ENCODE measurements at regions not wholly inside any gene's neighbourhood (a gene's known extent, or its start where the extent isn't known, plus 50 kb on each side); places are given as distances from the start of the nearest gene placed in this dataset.
A peak's percentile ranks its signal among the peaks of the same experiment; 100 is the strongest.

DNA sequence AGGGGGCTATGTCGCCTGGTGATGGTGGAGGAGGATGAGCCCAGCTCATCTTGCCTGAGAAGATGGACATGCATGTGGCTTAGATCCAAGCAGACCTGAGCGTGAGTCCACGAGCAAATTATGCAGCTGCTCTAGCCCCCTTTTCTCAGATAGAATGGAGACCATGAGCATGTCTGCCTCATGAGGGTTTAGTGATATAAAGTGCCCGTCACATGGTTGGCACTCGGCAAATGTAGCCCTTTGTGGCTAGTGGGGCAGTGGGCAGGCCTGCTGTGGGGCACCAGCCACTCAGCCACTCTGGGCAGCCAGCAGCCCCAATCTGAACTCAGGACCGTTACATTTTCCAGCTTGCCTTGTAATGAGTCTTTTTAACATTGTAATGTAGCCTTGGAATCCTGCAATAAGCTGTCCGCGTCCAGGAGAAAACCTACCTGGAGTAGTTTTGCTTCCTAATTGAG, 92.1 kb upstream of the HS6ST1 start:
- Histone ChIP-seq H3K9ac (ENCODE audit: low read depth in 1 of 2, low read length in 2 of 2) (no peak overlapping the region), H3K36me3 (ENCODE audit: control insufficient read depth in 4 of 4, insufficient read depth in 3 of 4, low read depth in 1 of 4, low read length in 3 of 4) (no peaks in the 10 kb centered on the region), H3K4me1 (ENCODE audit: control insufficient read depth in 4 of 4, insufficient read depth in 4 of 4, low read length in 3 of 4) (no peaks in the 10 kb centered on the region), H3K9me3 (ENCODE audit: control insufficient read depth in 4 of 4, low read length in 3 of 4) (no peaks in the 10 kb centered on the region), H3K27me3 (ENCODE audit: control insufficient read depth in 4 of 4, insufficient read depth in 4 of 4, low read length in 3 of 4) (no peaks in the 10 kb centered on the region), H3K27ac (ENCODE audit: low read depth in 1 of 2, low read length in 2 of 2) (no peak overlapping the region), H3K4me3 (ENCODE audit: low read depth in 1 of 3, low read length in 3 of 3) (no peak overlapping the region)
- peak; percentile 26 for DNase-seq (ENCODE audit: low spot score)
- 97% methylated on average over 8 of the region's 8 CpGs for WGBS
- TF ChIP-seq SP1 (IDR thresholded peaks at IDR 0.05) (no peak), NR2F2 (IDR thresholded peaks at IDR 0.05) (no peak), RAD21 (IDR thresholded peaks at IDR 0.05) (no peak), HNF4A (conservative IDR thresholded peaks at IDR 0.05) (no peak), RXRA (IDR thresholded peaks at IDR 0.05) (no peak), HNF4G (IDR thresholded peaks at IDR 0.05) (no peak), FOXA2 (IDR thresholded peaks at IDR 0.05) (no peak), JUND (IDR thresholded peaks at IDR 0.05) (no peak), EGR1 (IDR thresholded peaks at IDR 0.05; ENCODE audit: low read depth in 2 of 2) (no peak), GABPA (IDR thresholded peaks at IDR 0.05 in 1 of 2, conservative IDR thresholded peaks at IDR 0.05 in 1 of 2) (no peak)
- TF ChIP-seq, protein P1, sequence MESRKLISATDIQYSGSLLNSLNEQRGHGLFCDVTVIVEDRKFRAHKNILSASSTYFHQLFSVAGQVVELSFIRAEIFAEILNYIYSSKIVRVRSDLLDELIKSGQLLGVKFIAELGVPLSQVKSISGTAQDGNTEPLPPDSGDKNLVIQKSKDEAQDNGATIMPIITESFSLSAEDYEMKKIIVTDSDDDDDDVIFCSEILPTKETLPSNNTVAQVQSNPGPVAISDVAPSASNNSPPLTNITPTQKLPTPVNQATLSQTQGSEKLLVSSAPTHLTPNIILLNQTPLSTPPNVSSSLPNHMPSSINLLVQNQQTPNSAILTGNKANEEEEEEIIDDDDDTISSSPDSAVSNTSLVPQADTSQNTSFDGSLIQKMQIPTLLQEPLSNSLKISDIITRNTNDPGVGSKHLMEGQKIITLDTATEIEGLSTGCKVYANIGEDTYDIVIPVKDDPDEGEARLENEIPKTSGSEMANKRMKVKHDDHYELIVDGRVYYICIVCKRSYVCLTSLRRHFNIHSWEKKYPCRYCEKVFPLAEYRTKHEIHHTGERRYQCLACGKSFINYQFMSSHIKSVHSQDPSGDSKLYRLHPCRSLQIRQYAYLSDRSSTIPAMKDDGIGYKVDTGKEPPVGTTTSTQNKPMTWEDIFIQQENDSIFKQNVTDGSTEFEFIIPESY (IDR thresholded peaks at IDR 0.05), result no peak
- TF ChIP-seq, protein P2, sequence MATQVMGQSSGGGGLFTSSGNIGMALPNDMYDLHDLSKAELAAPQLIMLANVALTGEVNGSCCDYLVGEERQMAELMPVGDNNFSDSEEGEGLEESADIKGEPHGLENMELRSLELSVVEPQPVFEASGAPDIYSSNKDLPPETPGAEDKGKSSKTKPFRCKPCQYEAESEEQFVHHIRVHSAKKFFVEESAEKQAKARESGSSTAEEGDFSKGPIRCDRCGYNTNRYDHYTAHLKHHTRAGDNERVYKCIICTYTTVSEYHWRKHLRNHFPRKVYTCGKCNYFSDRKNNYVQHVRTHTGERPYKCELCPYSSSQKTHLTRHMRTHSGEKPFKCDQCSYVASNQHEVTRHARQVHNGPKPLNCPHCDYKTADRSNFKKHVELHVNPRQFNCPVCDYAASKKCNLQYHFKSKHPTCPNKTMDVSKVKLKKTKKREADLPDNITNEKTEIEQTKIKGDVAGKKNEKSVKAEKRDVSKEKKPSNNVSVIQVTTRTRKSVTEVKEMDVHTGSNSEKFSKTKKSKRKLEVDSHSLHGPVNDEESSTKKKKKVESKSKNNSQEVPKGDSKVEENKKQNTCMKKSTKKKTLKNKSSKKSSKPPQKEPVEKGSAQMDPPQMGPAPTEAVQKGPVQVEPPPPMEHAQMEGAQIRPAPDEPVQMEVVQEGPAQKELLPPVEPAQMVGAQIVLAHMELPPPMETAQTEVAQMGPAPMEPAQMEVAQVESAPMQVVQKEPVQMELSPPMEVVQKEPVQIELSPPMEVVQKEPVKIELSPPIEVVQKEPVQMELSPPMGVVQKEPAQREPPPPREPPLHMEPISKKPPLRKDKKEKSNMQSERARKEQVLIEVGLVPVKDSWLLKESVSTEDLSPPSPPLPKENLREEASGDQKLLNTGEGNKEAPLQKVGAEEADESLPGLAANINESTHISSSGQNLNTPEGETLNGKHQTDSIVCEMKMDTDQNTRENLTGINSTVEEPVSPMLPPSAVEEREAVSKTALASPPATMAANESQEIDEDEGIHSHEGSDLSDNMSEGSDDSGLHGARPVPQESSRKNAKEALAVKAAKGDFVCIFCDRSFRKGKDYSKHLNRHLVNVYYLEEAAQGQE (IDR thresholded peaks at IDR 0.05), result no peak
- TF ChIP-seq, protein P3, sequence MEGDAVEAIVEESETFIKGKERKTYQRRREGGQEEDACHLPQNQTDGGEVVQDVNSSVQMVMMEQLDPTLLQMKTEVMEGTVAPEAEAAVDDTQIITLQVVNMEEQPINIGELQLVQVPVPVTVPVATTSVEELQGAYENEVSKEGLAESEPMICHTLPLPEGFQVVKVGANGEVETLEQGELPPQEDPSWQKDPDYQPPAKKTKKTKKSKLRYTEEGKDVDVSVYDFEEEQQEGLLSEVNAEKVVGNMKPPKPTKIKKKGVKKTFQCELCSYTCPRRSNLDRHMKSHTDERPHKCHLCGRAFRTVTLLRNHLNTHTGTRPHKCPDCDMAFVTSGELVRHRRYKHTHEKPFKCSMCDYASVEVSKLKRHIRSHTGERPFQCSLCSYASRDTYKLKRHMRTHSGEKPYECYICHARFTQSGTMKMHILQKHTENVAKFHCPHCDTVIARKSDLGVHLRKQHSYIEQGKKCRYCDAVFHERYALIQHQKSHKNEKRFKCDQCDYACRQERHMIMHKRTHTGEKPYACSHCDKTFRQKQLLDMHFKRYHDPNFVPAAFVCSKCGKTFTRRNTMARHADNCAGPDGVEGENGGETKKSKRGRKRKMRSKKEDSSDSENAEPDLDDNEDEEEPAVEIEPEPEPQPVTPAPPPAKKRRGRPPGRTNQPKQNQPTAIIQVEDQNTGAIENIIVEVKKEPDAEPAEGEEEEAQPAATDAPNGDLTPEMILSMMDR (IDR thresholded peaks at IDR 0.05; ENCODE audit: low read depth, low read length, missing input control), result no peak
- TF ChIP-seq, protein P4, sequence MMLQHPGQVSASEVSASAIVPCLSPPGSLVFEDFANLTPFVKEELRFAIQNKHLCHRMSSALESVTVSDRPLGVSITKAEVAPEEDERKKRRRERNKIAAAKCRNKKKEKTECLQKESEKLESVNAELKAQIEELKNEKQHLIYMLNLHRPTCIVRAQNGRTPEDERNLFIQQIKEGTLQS (IDR thresholded peaks at IDR 0.05), result no peak
- TF ChIP-seq, protein P5, sequence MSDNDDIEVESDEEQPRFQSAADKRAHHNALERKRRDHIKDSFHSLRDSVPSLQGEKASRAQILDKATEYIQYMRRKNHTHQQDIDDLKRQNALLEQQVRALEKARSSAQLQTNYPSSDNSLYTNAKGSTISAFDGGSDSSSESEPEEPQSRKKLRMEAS (IDR thresholded peaks at IDR 0.05), result no peak

DNA sequence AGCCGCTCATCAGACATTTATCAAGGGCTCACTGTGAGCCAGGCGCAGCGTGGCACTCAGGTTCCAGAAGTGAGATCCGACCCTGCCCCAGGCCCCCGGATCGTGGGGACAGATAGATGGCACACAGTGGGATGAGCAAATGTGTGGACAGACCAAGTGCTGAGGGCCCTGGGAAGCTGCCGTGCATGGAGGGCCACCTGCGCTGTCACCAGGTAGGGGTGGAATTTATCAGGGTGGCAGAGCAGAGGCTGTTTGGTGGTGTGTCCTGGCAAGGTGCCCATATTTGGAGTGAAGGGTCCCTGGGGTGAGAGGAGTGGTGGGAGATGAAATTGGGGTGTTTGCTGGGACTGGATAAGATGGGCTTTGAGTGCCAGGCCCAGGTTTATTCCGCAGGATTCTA, 92.8 kb upstream of the HS6ST1 start:
- Histone ChIP-seq H3K4me1 (ENCODE audit: control insufficient read depth in 4 of 4, insufficient read depth in 4 of 4, low read length in 3 of 4) (no peaks in the 10 kb centered on the region), H3K9ac (ENCODE audit: low read depth in 1 of 2, low read length in 2 of 2) (no peak overlapping the region), H3K27ac (ENCODE audit: low read depth in 1 of 2, low read length in 2 of 2) (no peak overlapping the region), H3K9me3 (ENCODE audit: control insufficient read depth in 4 of 4, low read length in 3 of 4) (no peaks in the 10 kb centered on the region), H3K27me3 (ENCODE audit: control insufficient read depth in 4 of 4, insufficient read depth in 4 of 4, low read length in 3 of 4) (no peaks in the 10 kb centered on the region), H3K4me3 (ENCODE audit: low read depth in 1 of 3, low read length in 3 of 3) (no peak overlapping the region), H3K36me3 (ENCODE audit: control insufficient read depth in 4 of 4, insufficient read depth in 3 of 4, low read depth in 1 of 4, low read length in 3 of 4) (no peaks in the 10 kb centered on the region)
- DNase-seq (ENCODE audit: low spot score), result peak; percentile 13
- WGBS, result 96% methylated on average over 9 of the region's 9 CpGs
- TF ChIP-seq TAF1 (conservative IDR thresholded peaks at IDR 0.05), result no peak
- TF ChIP-seq, protein P1 (IDR thresholded peaks at IDR 0.05), result no peak

All from liver (tissue), 8 donors.